ENCODE measurements at regions not wholly inside any gene's neighbourhood (a gene's known extent, or its start where the extent isn't known, plus 50 kb on each side); places are given as distances from the start of the nearest gene placed in this dataset.

DNA sequence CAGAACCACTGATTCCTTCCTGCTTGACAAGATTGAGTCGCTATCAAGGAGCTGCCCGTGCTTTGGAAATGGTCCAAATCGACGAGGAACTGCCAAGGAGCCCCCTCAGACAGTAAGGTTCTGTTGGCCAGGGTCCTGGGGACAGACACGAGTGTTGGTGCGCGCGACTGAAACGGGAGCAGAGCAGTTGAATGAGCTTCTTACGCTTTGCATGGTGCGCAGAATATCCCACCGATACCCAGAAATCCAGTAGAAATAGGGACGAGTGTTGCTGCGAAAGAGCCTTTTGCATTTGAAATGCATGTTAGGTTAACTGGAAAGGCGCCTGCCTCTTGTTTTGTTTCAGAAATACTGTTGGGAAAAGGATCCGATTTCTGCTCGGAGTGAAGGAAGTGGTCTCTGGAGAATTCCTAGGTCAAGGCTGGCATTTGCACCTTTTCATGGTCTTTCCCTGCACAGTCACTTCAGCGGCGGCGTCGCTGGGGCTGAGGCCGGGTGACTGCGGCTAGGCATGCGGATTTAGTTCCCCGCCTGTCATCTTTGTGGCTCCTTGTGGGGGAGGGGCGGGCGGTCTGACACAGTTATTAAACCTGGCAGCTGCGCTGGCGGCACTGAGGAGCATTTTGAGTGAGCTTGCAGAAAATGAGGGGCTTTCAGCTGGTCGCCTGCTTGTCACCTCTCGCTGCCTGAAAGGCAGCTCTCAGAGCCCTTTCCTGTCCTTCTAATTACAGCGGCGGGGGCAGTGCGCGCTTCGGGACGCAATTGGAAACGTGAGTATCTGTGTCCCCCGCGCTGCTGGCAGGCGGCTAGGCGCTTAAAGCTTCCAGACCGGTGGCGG is 51.5 kb upstream of the TRIM2 start:
- DNase-seq (ENCODE audit: low spot score in 2 of 2), result peak in 1 of 2 donors; percentile 80
- H3K4me3 ChIP-seq, result peak overlapping the region; percentile 50
- H3K9me3 ChIP-seq, result no peaks in the 10 kb centered on the region
- H3K27ac ChIP-seq, result peak overlapping the region; percentile 37
- WGBS, result 1% methylated on average over 44 of the region's 44 CpGs
- H3K4me1 ChIP-seq, result peaks cover 20% of the 10 kb centered on the region
- H3K27me3 ChIP-seq, result peaks cover 4% of the 10 kb centered on the region
- no peaks in the 10 kb centered on the region for H3K36me3 ChIP-seq
- no peak for TF ChIP-seq EP300 (IDR thresholded peaks at IDR 0.05)
- TF ChIP-seq POLR2A (IDR thresholded peaks at IDR 0.05), result no peak
- TF ChIP-seq POLR2AphosphoS5 (IDR thresholded peaks at IDR 0.05), result no peak

DNA sequence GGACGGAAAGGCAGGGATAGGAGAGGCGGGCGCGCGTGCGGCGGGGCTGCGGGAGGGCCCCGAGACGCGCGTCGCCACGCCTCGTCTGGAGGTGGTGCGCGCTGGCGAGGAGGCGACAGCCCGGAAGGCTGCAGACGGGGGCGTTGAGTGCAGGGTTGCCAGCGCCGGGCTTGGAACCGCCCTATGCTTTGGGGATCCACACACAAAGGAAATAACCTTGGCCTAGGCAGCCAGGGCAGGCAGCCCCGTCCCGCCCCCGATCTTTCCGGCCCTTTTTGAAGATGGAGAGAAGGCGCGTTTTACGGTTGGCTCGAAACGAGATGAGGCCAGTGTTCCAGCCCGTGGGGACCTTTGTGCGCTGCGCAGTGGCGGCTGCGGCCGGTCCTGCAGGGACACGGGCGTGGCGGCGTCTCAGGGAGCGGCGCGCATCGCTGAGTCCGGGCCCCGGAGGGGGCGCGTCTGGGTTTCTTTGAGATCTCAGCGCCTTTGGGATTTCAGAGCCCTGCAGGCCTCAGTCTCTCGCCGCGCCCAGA is 50.8 kb upstream of the TRIM2 start:
- Histone ChIP-seq H3K27me3 (peaks cover 4% of the 10 kb centered on the region), H3K4me1 (peaks cover 20% of the 10 kb centered on the region), H3K9me3 (no peaks in the 10 kb centered on the region), H3K36me3 (no peaks in the 10 kb centered on the region), H3K4me3 (peak overlapping the region; percentile 50), H3K27ac (peak overlapping the region; percentile 37)
- DNase-seq (ENCODE audit: low spot score in 2 of 2), result peak; percentile 65 to 81
- TF ChIP-seq, protein P1, sequence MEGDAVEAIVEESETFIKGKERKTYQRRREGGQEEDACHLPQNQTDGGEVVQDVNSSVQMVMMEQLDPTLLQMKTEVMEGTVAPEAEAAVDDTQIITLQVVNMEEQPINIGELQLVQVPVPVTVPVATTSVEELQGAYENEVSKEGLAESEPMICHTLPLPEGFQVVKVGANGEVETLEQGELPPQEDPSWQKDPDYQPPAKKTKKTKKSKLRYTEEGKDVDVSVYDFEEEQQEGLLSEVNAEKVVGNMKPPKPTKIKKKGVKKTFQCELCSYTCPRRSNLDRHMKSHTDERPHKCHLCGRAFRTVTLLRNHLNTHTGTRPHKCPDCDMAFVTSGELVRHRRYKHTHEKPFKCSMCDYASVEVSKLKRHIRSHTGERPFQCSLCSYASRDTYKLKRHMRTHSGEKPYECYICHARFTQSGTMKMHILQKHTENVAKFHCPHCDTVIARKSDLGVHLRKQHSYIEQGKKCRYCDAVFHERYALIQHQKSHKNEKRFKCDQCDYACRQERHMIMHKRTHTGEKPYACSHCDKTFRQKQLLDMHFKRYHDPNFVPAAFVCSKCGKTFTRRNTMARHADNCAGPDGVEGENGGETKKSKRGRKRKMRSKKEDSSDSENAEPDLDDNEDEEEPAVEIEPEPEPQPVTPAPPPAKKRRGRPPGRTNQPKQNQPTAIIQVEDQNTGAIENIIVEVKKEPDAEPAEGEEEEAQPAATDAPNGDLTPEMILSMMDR (IDR thresholded peaks at IDR 0.05), result no peak
- TF ChIP-seq POLR2AphosphoS5 (IDR thresholded peaks at IDR 0.05) (no peak), EP300 (IDR thresholded peaks at IDR 0.05) (no peak), POLR2A (IDR thresholded peaks at IDR 0.05) (no peak)
- WGBS, result under 1% methylated on average over 26 of the region's 56 CpGs

DNA sequence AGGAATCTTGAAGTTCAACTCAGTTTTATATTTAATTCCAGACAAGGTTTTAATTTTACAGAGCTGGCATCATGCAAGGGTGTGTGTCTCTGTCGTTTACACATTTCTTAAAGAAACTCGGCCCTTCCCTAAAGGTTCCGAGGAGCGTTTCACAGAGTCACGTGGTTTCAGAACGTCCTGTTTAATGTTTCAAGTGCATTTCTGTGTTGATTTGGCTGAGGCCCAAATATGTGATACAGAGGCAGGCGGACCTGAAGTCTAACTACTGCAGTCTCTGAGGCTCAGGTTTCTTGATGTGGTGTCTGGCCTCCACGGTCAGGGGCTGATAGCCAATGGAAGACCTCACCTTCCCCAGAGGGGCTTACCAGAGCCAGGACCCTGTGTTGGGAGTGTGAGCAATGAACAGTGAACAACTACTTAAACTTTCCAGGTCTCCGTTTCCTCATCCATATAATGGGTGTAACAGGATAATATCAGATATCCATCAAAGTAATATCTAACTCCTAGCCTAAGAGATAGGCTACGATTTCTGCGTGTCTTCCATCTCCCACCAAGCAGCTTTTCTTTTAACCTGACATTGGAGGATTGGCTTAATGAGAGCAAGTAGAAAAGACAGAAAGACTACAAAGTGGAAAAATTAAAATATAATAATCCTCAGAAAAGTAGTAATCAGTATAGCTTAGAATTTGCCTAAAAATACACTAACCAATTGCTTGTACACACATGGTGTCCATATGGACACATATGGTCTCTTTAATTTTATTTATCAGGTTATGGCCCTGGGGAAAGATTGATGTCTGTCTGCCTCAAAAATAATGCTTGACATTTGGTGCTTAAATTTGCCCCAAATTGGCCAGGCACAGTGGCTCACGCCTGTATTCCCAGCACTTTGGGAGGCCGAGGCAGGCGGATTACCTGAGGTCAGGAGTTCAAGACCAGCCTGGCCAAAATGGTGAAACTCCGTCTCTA is 50.0 kb upstream of the TRIM2 start:
- Histone ChIP-seq H3K9me3 (no peaks in the 10 kb centered on the region), H3K27me3 (peaks cover 4% of the 10 kb centered on the region), H3K36me3 (no peaks in the 10 kb centered on the region), H3K4me3 (peak overlapping the region; percentile 50), H3K4me1 (peaks cover 20% of the 10 kb centered on the region), H3K27ac (peak overlapping the region; percentile 37)
- 42% methylated on average over 15 of the region's 15 CpGs for WGBS
- TF ChIP-seq, protein P1 (IDR thresholded peaks at IDR 0.05), result no peak
- no peak for DNase-seq (ENCODE audit: low spot score in 2 of 2)

Measured in suprapubic skin (tissue), 4 donors.